ENCODE measurements at regions not wholly inside any gene's neighbourhood (a gene's known extent, or its start where the extent isn't known, plus 50 kb on each side); places are given as distances from the start of the nearest gene placed in this dataset.

DNA sequence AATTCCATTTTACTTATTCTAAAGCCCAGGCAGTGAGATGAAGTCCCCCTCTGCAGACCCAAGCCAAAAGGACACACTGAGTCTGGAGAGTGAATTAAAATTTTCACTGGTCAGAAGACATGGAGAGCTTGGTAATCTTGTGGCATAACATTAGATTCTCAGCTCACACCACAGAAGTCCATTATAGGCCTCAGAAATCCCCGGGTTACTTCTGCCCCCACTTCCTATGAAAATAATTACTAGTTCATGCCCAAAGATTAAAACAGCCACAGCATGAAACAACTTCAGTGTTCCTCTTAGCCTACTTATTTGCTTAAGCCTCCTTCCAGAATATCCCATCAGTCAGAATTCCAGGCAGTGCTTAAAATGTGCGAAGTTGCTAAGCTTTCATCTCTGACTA lies 123.3 kb downstream of the ZC3H11B start:
- TF ChIP-seq, protein P1, sequence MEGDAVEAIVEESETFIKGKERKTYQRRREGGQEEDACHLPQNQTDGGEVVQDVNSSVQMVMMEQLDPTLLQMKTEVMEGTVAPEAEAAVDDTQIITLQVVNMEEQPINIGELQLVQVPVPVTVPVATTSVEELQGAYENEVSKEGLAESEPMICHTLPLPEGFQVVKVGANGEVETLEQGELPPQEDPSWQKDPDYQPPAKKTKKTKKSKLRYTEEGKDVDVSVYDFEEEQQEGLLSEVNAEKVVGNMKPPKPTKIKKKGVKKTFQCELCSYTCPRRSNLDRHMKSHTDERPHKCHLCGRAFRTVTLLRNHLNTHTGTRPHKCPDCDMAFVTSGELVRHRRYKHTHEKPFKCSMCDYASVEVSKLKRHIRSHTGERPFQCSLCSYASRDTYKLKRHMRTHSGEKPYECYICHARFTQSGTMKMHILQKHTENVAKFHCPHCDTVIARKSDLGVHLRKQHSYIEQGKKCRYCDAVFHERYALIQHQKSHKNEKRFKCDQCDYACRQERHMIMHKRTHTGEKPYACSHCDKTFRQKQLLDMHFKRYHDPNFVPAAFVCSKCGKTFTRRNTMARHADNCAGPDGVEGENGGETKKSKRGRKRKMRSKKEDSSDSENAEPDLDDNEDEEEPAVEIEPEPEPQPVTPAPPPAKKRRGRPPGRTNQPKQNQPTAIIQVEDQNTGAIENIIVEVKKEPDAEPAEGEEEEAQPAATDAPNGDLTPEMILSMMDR (conservative IDR thresholded peaks at IDR 0.05; ENCODE audit: low read depth, low read length): no peak
- TF ChIP-seq EZH2 (IDR thresholded peaks at IDR 0.05; ENCODE audit: low read length, unreplicated experiment): no peak

Data from PC-3 (cell line).